CD4-positive, alpha-beta T cell treated with Interferon alpha-2 for 1 hour (primary cell): ENCODE measurements at regions not wholly inside any gene's neighbourhood (a gene's known extent, or its start where the extent isn't known, plus 50 kb on each side); places are given as distances from the start of the nearest gene placed in this dataset.
"Not testable (repeated sequence)": the region's sequence is repeated elsewhere in the genome, so short reads cannot be mapped to it uniquely, and the experiment has no call there.

Source experiments
- DNase-seq, 2 donors: peaks; one replicate each; pipeline ENCODE4 v3.0.0-alpha.2; 2020 to 2022

DNA sequence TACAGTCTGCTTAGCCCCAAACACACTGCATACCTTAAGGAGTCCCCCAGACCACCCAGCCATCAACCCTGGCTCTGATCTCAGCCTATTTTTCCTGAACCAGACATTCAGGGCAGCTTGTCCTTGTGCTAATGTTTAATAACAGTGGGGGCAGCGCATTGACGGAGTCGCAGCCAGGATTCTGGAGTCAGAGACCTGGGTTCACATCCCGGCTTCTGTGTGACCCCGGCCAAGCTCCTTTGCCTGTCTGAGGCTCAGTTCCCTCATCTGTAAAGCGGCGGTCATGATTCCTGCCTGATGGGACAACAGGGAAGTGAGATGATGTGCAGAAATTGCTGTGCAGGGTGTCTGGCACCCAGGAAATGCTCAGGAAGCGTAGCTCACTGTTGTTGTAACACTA is 63.1 kb downstream of the MATN1 start:
- no peak for DNase-seq

- no peak for DNase-seq
Observed at GRCh38 chr1:30659702-30660101, 63.7 kb downstream of the MATN1 start.

- DNase-seq = not testable (repeated sequence)
Observed at GRCh38 chr1:30658375-30658774, 65.0 kb downstream of the MATN1 start.

- DNase-seq = no peak
Observed at GRCh38 chr1:30658014-30658336, 65.4 kb downstream of the MATN1 start.

- no peak for DNase-seq
Observed at GRCh38 chr1:30657131-30658013, 66.0 kb downstream of the MATN1 start.

- no peak for DNase-seq
Observed at GRCh38 chr1:30656171-30656940, 67.0 kb downstream of the MATN1 start.

- DNase-seq = no peak
Observed at GRCh38 chr1:30655672-30656071, 67.7 kb downstream of the MATN1 start.

DNA sequence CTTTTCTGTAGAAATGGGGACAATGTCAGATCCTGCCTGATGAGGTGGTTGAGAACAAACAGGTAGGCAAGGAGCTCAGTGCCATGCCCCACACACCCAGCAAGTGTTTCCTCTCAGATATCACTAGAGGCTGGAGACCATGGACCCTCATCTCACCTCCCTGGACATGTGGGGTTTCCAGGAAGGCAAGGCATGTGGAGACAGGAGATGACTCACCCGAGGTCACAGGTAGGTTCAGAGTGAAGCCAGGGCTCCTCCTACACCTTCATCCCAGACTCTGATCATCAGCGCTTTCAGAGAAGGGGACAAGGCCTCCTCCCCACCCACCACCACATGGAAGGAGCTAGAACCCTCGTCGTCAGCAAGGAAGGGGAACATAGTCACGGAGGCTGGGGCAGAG is 69.2 kb downstream of the MATN1 start:
- no peak for DNase-seq

GRCh38 chr1:30652152-30652841 is 71.1 kb downstream of the MATN1 start:
- no peak for DNase-seq

- not testable (repeated sequence) for DNase-seq
Observed at GRCh38 chr1:30651395-30651794, 72.0 kb downstream of the MATN1 start.

DNA sequence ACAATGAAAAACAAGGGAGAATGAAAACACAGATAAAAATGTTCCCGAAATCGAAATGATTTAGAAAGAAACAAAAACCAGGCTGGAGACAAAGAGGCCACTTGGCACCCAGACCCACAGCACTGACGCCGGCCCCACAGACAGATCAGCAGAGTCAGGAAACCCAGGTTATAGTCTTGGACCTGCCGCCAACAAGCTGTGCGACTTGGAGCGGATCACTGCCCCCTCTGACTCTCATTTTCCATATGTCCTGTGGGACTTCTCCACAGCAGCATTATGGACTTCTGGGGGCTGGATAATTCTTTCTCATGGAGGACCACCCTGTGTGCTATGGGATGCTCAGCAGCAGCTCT is 72.4 kb downstream of the MATN1 start:
- DNase-seq = no peak

- no peak for DNase-seq
Observed at GRCh38 chr1:30650038-30650967, 73.1 kb downstream of the MATN1 start.

DNA sequence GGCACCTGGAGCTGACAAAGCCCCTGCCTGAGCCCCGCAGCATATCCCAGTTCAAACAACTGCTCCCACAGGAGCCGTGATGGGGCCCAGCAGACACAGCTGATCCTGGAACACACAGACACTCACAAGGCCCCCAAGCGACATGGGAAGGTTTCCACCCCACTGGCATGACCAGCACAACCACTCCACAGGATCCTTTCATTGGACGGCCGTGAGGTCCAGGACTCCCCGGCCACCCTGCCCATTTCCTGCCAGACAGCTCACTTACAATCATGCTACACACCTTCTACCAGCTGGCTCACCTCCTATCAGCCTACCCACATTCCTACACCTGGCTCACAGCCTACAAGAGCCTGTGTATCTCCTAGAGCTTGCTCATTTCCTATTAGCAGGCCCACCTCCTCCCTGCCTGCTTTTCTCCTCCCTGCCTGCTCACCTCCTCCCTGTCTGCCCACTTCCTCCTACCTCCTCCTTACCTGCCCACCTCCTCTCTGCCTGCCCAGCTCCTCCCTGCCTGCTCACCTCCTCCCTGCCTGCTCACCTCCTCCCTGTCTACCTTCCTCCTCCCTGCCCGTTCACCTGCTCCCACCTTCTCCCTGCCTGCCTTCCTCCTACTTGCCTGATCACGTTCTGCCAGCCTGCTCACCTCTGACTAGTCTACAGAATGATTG is 73.9 kb downstream of the MATN1 start:
- DNase-seq = no peak

GRCh38 chr1:30648408-30649000 is 74.9 kb downstream of the MATN1 start:
- no peak for DNase-seq

GRCh38 chr1:30645807-30646206 is 77.6 kb downstream of the MATN1 start:
- DNase-seq = no peak

DNA sequence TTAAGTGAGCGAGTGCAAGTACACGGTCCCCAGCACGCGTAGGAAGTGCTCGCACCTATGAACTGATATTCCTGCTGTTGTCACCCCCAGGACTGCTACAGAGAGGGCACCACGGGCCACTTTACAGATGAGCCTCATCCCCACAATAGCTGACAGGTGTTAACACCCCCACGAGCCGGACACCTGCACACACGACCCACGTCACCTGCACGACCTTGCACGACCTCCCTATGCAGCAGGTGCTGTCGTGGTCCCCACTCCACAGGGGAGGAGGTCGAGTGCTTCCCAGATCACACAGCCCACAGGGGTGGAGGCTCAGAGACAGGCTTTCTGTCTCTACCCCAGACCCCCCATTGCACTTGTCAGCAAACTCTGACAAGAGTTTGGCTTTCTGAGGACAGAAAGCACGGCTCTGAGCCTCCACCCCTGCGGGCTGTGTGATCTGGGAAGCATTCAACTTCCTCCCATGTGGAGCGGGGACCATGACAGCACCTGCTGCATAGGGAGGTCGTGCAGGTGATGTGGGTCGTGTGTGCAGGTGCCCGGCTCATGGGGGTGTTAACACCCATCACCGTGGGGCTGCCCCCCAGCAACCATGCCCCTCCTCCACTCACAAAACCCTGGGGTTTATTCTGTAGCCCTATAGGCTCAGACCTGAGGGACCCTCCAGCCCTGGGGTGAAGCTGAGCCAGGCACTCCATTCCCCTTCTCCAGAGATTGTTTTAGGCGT is 80.8 kb downstream of the MATN1 start:
- DNase-seq = no peak

DNA sequence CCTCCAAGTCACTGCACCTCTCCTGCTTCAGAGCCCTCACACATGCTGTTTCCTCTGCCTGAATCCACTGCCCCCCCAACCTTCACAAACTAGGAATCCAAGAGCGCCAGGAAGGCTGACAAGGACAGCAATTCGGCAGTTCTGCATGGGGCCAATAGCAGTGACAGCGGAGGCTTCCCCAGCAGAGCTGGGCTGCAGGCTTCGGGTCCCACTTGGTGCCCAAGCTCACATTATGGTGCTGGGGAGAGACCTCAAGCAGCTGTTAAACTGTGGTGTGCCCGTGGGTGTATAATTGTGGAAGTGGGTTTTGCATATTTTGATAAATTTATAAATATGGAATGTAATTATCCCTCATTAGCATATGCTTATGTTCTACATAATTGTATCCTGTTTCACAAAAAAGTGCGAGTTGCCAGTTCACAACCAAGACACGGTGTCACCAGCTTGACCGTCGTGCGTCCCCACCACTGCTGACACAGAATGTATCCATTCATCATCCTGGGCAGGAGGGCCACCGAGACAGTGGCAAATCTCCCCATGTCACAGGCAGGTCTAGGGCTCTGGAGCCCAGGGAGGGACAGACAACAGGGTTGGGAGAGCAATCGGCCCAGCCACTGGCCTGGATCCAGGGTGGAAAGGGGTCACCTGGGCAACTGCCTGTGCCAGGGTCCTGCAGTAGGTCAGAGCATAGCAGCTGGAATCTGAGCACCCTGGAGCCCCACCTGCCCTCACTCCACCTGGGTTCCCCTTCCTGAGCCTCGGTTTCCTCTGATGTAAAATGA is 81.6 kb downstream of the MATN1 start:
- DNase-seq = no peak

- DNase-seq = no peak
Observed at GRCh38 chr1:30639881-30640452, 83.4 kb downstream of the MATN1 start.

GRCh38 chr1:30638811-30639210 is 84.6 kb downstream of the MATN1 start:
- no peak for DNase-seq

- DNase-seq = no peak
Observed at GRCh38 chr1:30638086-30638485, 85.3 kb downstream of the MATN1 start.
